T follicular helper cell (primary cell): ENCODE measurements at regions not wholly inside any gene's neighbourhood (a gene's known extent, or its start where the extent isn't known, plus 50 kb on each side); places are given as distances from the start of the nearest gene placed in this dataset.

Experiments used
- DNase-seq: peaks from one replicate; pipeline ENCODE4 v3.0.0-alpha.2; 2020; ENCODE audit warnings: low read depth

DNA sequence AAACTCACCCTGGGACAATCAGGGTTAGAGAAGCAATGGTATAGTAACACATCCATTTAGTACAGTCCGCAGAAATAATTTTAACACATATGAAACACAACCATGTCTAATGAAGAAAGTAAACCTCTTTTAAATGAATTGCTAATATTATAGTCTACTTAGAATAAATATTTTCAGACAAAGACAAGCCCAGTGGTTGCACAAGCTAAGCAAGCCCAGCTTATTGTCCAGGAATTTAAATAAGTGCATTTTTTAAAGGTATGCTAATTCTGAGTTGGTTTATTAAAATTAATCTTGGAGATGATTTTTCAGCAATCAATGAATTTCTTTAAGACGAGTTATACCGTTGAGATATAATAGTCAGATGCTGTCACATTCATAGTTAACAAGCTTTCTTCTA is 118.8 kb upstream of the BLID start:
- no peak for DNase-seq

DNA sequence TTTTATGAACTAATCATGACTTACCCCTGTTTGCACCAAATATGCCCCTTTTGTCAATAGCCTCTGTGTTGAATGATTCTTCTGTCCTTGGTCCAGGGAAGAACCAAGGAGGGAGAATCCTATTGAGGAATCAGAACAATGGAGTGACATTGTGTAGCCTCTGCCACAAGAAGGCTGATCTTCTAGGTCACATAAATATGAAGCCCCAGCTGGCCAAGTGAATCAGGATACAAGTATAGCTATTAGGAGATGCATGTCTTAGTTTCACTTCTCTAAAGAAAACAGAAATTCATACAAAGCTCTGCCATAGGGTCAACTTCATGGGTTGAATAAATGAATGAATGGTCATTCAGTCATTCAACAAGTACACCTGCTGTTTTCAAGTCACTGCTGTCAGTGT is 118.2 kb upstream of the BLID start:
- no peak for DNase-seq

DNA sequence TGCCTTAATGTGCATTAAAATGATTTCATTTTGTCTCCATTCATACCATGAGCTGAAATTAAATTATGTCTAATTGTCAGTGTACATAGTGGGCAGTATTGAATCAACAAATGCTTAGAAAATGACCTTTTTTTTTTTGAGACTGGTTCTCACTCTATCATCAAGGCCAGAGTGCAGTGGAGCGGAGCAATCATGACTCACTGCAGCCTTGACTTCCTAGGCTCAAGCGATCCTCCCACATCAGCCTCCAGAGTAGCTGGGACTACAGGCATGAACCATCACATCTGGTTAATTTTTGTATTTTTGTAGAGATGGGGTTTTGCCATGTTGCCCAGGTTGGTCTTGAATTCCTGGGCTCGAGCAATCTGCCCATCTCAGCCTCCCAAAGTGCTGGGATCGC is 117.0 kb upstream of the BLID start:
- DNase-seq: no peak

DNA sequence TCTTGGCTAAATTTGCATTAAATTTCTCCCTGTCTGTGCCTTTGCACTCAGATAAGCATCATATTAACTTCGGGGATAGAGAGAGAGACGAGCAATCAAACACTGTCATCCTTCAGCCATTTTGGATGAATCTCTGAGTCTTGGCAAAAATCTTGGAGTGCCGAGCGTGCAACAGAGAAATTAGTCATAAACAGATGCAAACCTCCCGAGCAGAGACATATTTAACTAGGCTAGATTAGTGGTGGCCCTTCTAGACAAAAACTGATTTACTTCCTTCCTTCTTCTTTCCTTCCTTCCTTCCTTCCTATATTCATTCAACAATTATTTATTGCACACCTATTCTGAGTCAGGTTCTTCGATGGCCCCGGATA is 114.4 kb upstream of the BLID start:
- DNase-seq: no peak

DNA sequence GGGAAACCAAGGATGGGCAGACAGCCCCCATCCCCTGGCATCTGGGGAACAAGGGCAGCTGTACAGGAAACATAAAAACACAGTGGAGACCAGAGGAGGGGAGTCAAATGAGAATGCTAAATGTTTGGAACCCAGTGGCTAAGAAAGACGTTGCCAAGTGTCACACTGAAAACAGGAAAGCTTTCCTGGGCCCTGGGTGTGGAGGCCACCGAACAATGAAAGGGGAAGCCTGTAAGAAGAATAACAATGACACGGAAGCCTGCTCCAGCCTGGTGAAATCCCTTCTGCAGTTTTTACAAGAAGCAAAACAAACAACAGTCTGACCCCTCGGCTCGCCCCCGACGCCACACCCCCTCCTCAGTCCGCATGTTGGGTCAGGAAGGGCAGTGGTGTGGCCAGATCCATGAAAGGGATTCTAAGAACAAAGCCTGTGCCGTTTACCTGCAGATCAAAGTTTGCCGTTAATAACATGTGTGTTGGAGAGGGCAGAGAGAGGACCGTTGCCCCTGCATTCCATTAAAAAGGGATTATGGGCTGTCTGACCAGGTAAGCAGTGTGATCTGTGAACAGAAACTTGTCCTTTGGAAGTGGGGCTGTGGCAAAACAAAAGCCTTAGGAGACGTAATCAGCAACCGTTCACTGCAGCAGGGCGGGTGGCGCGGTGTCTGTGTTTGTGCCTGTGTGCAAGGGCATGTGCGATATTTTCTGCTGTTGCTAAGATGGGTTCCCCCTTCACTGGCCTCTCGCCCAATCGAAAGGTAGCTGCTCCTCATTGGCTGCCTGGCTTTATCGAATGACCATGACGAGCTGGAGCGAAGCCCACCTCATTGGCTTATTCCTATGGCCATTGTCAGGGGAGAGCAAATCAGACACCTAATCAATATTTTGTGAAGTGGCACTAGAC is 113.7 kb upstream of the BLID start:
- no peak for DNase-seq

DNA sequence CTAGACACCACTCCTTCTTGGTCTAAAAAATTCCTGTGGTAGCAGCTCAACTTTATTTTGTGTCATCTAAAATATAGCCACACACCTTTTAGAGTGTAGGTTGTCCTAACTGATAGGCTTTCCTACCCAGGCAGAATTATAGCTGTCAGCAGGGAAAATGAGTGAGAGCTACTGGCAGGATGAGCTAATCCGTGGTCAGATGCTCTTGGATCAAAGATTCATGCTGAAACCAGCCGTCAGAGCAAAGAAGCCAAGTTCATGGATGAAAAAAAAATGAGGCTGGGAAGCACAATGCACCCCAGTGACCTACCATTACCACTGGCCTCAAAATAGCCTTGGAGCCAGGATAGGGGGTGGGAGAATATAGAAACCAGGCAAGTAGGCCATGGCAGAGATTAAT is 113.1 kb upstream of the BLID start:
- DNase-seq: no peak

DNA sequence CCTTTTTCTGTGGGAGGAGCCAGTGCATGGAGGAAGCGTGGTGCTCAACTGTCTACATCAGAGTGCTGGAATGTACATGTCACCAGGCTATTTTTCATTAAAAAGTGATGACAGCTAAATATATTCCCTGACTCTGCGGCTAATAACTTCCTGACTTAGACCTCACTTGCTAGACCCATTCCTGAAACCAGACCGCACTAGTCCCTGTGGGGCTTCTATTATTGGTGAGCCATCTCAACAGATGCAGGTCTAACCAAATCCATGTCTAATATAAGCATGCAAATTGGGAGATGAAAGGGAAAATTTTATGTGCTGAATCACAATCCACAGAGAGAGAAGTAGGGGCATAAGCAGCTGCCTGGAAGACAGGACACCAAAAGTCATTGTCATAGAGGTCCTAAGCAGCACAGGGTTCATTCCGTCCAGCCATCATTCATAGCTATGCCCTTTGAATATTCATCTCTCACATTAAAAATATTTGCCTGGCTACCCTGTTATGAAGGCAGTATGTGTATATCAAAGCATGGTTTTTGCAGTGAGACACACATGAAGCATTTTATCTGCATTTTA is 110.9 kb upstream of the BLID start:
- no peak for DNase-seq

DNA sequence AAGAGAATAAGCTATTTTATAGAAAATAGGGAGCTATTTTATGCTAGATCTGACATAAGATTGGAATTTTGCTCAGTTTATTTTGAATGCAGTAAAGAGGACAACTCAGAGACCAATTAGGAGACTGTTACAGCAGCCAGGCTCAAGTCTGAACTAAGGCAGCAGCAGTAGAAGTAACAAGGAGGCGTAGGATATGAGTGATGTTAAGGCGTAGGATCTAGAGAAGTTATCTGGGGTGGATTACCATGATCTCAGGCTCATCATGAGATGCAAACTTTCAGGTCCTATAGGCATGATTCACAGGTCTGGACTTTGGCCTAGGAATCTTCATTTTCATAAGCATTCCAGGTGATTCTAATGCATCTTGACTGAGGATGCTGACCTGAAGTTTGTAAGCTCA is 108.9 kb upstream of the BLID start:
- DNase-seq: no peak

DNA sequence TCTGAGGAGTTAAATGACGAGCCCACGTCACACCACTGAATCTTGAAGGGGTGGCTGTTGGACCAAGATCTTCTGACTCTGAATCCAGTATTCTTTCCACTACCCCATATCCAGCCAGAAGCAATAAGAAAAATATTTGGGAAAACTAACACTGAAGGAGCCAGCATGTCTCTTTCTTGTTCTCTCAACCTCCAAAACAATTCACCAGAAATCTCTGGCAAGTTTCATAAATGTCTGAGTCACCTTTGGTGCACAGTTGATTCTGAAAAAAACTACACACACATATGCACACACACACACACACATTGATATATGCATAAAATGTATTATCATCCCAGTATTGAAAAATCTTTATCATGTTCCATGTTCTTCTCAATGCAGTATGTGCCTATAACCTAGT is 104.3 kb upstream of the BLID start:
- DNase-seq: no peak

DNA sequence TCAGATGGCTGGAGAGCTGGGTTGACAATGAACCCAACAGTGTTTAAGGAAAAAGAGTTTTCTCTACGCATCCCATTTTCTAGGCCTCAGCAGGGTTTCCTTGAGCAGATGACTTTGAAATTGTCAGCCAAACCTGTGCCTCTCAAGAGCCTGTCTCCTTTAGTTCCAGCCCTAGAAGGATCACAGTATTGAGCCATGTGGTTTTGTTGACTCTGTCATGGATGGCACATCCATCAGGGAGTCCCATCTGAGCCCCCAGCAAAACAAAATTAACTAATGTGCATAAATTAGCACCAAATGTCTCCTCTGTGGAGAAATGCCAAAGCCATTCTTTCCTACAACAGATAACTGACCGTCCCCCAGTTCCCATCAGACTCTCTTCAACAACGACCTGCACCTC is 103.8 kb upstream of the BLID start:
- no peak for DNase-seq

DNA sequence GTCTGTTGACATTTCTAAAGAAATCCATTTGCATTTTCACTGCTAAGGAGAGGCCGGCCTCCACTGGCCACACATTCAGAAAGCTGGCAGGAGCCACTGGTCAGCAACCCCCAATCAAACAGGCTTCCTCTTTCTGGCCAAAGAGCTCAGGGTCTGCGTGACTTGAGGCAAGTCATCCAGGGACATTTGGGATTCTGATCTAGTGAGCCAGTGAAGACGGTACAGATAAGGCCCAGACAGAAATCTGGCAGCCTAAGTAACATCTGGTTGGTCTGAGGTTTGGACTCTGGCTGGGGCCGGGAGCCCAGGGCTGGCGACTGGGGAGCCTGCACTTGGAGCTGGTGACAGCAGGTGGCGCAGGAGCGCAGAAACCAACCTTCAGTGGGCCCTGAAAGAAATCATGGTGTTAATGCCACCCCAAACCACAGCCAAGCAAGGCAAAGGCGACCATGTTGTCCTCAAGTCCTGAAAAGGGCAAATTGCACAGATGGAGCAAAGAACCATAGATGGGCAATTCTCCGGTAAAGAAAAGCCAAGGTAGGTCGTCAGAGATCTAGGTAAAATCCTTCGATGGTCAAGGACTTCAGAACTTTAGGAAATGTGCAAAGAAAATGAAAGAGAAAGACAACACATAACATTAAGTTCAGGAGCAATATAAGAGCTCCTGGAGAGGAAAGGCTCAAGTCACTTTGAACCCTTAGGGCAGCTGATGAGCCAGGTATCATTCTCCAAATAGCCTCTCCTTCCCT is 99.4 kb upstream of the BLID start:
- no peak for DNase-seq

DNA sequence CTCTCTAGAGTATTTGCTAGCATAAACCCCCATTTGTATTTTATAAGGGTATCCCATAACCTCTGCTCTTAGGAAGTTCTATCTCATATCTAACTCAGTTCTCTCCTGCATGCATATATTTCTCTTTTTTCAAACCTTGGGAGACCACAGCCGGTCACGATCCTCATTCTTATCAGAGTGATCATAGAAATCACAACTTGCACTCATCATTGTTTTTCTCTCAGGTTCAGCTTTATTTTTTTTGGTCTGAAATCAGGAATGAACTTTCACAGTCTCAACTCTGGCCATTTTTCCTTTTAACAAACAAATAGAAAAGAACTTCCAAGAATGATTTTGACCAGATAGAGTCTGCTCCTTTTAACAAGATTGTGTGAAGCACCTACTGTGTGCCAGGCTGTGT is 98.6 kb upstream of the BLID start:
- no peak for DNase-seq

DNA sequence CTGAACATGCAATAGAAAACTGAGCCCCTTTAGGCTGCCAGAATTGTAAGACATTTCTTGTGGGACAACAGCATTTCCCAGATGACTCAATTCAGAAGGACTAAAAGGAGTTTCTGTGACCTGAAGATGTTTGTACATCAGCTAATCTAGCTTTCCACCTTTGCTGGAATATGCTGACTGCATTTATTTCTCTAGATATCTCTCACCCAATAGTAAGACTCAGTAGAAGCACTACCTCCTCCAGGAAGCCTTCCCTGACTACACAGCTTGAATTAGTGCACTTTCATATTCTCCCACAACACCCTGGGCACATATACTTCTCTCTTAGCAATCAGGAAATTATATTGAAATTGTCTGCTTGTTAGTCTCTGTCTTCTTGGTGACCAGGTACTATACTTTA is 98.1 kb upstream of the BLID start:
- DNase-seq: no peak

DNA sequence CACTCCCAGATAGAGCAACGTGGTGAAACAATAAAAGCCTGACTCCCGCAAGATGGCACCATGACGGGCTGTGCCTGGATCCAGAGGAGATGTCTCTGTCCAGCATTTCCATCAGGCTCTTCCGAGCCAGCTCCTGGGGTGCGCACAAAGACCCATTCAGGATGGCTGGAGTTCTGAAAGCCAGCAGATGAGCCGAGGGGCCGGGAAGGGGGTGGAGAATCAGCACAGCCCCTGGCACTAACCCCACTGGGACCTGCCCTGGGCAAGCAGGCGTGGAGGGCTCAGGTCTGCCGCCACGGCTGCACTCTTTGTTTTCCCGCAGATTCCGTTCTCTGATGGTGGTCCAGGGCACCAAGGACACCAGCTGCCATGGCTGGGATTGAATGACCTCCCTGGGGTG is 97.2 kb upstream of the BLID start:
- DNase-seq: no peak

DNA sequence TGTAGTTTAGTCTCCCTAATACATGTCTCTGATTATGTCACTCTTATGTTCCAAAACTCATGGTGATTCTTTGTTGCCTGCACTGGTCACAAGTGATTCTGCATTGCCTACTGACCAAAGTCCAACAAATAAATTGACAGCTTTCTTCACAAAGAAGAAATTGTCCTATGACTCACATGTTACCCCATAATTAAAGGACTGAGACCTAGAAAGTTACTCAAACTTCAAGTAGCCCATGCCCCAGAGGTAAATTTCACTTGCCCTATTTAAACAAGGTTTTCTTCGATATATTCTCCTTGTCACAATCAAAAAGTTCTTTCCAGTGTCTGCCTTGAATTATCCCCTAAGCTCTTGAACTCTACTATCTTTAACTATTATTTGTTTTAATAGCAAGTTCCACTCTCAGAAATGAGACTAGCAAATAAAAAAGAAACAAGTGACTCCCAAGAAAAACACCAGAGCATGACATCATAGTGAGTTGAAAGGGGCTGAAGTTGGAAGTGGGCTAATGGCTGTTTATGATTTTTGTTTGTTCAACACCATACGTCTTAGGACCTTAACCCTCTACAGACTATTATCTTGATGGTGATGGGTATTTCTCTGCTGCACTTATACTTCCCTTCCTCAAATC is 94.5 kb upstream of the BLID start:
- no peak for DNase-seq

DNA sequence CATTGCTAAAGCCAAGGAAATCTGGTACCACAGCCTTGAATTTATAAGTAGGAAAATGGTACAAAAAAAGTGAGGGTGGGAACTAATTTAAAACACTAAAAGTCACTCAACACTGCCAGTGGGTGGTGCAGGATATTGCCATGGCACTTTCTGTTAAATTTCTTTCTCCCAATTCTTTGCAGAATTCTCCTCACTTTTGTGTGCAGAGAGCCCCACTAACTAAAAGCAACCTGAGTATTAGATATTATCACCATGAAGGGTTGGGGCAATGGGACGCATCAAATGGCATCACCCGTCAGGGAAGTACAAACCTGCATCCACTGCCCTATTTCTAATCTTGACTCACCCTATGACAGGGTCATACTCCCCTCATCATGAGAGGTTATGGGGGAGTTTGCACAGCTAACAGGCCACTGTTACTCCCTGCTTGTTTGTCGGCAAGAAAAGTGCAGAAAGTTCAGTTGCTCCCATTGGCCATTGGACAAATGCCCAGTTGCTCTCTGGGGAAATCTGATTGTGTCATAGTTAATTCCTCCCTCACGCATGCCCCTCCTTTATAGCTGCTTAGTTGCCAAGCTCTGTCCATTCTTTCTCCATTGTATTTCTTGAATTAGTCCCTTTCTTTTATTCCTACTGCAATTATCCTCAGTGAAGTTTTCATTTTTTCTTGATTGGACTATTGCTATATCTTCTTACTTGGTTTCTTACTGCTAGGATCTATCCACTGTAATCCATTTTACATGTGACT is 93.8 kb upstream of the BLID start:
- no peak for DNase-seq

DNA sequence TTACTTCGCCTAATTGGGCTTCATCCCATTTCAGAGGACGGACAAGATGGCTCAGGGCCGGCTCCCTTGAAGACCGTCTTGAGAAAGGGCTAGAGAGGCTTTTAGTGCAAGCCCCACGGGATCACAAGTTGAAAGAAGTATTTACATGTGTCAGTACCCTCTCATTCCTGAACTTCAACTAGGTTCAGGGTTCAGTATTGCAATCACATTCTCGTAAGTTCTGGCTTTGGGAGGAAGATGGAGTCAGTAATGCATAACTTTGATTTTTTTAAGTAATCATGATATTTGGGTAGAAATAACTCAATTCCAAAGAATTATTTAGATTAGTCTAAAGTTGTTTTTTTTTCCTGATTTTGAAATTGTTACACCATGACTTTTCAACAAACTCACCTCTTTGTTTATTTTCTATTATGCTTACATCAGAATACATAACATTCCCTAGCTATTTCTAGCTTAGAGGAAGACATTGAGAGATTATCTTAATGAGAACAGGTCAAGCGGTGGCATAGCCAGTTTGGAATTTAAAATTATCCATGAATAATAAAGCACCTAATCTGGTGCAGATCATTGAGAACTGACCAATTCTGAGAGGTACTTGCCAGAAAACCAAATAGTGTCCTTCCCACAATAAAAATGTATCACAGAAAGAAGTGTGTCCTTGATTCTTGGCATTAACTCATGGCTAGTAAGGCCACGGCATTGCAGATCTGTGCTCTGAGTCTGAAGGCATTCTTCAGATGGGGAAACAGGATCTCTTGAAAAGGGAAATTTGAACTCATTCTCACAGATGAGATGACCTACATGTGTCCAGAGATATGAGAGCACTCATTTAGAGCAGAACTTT is 92.1 kb upstream of the BLID start:
- no peak for DNase-seq

DNA sequence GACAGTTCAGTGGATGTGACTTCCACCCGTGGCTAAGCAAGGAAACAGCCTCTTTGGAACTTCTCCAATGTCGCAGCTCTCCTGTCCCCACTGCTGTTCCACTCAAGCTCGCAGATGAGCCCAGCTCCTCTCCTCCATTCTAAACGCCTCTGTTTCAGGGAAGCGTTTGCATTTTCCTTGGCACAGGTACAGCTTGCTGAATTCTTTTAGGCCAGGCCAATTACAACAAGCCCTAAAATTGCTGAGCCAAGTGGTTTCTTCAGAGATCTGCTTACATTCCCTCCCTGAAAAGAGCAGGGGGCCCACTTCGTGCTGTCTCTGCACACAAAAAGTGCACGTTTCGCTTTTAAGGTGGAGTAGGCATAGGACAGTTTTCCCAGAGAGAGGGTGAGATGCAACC is 91.5 kb upstream of the BLID start:
- no peak for DNase-seq

DNA sequence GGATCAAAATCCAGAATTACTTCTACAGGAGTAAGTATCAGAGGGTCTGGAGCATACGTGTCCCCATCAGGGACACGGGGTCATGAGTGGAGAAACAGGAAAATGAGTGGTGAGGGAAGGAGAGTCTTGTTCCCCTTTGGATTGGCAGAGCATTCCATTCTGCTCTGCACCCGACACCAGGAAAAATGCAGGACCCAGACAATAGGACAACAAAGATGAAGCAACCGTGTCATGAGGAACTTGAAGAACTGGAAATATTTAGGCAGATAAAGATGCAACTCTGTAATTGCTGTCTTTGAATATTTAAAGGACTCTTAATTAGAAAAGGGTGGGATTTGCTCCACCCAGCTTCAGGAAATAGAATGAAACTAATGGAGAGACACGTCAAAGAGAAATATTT is 89.0 kb upstream of the BLID start:
- no peak for DNase-seq

DNA sequence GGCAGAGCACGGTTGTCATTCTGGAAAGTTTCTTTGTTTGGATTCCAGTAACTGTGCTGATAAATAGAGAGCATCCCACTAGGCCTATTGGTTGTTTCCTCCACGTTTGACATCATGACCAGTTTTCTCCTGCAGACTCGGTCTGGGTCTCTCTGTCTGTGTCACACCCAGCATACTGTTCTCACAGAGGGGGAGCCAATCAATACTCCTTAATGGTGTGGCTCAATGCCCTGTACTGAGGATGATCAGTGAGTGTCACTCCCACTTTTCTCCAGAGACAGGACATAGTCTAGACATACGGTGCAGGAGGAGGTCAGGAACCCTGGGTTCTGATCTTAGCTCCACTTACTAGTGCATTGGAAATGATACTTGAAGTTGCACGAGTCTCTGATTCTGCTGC is 88.2 kb upstream of the BLID start:
- no peak for DNase-seq

DNA sequence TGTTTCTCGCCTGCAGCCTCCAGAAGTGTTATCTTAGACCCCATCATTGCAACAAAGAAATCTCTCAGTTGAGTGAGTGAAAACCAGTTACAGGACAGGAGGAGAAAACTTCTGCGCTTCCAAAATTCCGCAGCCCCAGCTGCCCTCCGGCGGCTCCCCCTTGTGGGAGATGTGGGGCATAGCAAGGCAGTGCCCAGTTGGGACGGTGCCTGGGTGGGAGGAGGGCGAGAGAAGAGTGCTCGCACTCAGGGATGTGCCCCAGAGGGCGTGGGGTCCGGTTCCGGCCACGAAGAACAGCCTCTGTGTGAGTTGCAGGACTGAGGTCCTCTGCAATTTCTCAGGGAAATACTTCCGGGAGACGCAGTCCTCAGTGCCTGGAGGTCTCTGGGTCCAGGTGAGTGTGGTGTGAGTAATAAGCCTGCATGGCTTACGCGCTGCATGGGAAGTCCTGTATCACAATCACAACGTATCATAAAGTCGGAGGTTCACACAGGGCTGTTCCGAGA is 87.0 kb upstream of the BLID start:
- DNase-seq: no peak
